Panc1 (cell line): ENCODE measurements at regions not wholly inside any gene's neighbourhood (a gene's known extent, or its start where the extent isn't known, plus 50 kb on each side); places are given as distances from the start of the nearest gene placed in this dataset.

Experiments
- ATAC-seq: fragments of 200-7000 bp; cut with Tn5 transposase; 2 replicates; pipeline ENCODE4 v1.9.1; 2020; ENCODE audit warnings: mild to moderate bottlenecking, moderate library complexity
- BruUV-seq: library from RNA; stranded (reverse); fragments of 400-500 nt; replicated peaks from 2 replicates; lab custom pipeline; 2021; lab: Mats Ljungman, UMichigan
- CTCF ChIA-PET: fragments of 300-600 bp; sonication (Branson Sonifier 250); formaldehyde crosslinking; loops from one replicate; lab custom pipeline; 2022; ENCODE audit warnings: antibody characterized with exemption; lab: Charles Lee
- POLR2A ChIA-PET: fragments of 300-600 bp; sonication (Branson Sonifier 250); formaldehyde crosslinking; loops from one replicate; lab custom pipeline; 2022; ENCODE audit warnings: antibody characterized with exemption; lab: Charles Lee
- DNase-seq: peaks from one replicate; pipeline ENCODE4 v3.0.0-alpha.2; 2010; ENCODE audit warnings: low read depth, low spot score
- H3K27ac ChIP-seq: 2 replicates; pipeline ENCODE4 v1.5.1; 2011; ENCODE audit warnings: mild to moderate bottlenecking, low read length, inconsistent platforms
- H3K27me3 ChIP-seq: fragments of 200-500 bp; sonication (Bioruptor generic); 2 replicates; pipeline ENCODE4 v1.6.0; 2014; ENCODE audit warnings: low read length, inconsistent platforms; ENCODE audit not compliant: control insufficient read depth, insufficient read depth
- H3K36me3 ChIP-seq: fragments of 200-500 bp; sonication (Bioruptor generic); 2 replicates; pipeline ENCODE4 v1.5.1; 2014; ENCODE audit warnings: inconsistent platforms, mild to moderate bottlenecking, low read length, moderate library complexity; ENCODE audit not compliant: control insufficient read depth, insufficient read depth
- H3K4me1 ChIP-seq: 2 replicates; pipeline ENCODE4 v1.5.1; 2011; ENCODE audit warnings: inconsistent platforms, mild to moderate bottlenecking, low read length, moderate library complexity; ENCODE audit not compliant: control insufficient read depth, insufficient read depth
- H3K4me3 ChIP-seq, 2 experiments: 2 replicates each; pipeline ENCODE4 v1.5.1; 2011 to 2012; ENCODE audit warnings: low read depth in 2 of 2, low read length in 2 of 2, mild to moderate bottlenecking in 2 of 2, inconsistent platforms in 1 of 2, moderate library complexity in 1 of 2
- H3K9me3 ChIP-seq: fragments of 200-500 bp; sonication (Bioruptor generic); 2 replicates; pipeline ENCODE4 v1.5.1; 2014; ENCODE audit warnings: low read depth, mild to moderate bottlenecking, inconsistent platforms, low read length, moderate library complexity; ENCODE audit not compliant: control insufficient read depth, insufficient read depth
- POLR2AphosphoS5 ChIP-seq: IDR thresholded peaks from 2 replicates; pipeline ENCODE4 v1.6.1; 2012; ENCODE audit warnings: mild to moderate bottlenecking, low read depth, low read length, moderate library complexity
- SIN3A ChIP-seq: IDR thresholded peaks from 2 replicates; pipeline ENCODE4 v1.6.1; 2012; ENCODE audit warnings: low read depth, mild to moderate bottlenecking, low read length, moderate library complexity, borderline replicate concordance; ENCODE audit not compliant: insufficient read depth
- TCF7L2 ChIP-seq: IDR thresholded peaks from 2 replicates; pipeline ENCODE4 v1.6.1; 2011; ENCODE audit warnings: mild to moderate bottlenecking, low read depth, low read length, inconsistent platforms
- in situ Hi-C: cut with HindIII; loops from 2 replicates; pipeline ENCODE4 v1.10.0; 2016; ENCODE audit warnings: low sequenced_read_pairs, low pct_unique_long_range_greater_than_20kb
- intact Hi-C: fragments of 100-400 bp; cut with micrococcal nuclease; formaldehyde crosslinking; loops from one replicate; pipeline ENCODE4 v1.10.0; 2022; ENCODE audit not compliant: unreplicated experiment
- TF ChIP-seq, protein P1 (sequence below): fragments of 450-650 bp; IDR thresholded peaks from 2 replicates; pipeline ENCODE4 v1.5.1; 2017; ENCODE audit warnings: mild to moderate bottlenecking
- TF ChIP-seq, protein P2 (sequence below), 2 experiments: IDR thresholded peaks; 2 replicates each; pipeline ENCODE4 v1.6.1; 2011 to 2012; ENCODE audit warnings: low read depth in 2 of 2, control low read depth in 1 of 2, low read length in 1 of 2, mild to moderate bottlenecking in 1 of 2, moderate library complexity in 1 of 2; ENCODE audit not compliant: insufficient read depth in 1 of 2

DNA sequence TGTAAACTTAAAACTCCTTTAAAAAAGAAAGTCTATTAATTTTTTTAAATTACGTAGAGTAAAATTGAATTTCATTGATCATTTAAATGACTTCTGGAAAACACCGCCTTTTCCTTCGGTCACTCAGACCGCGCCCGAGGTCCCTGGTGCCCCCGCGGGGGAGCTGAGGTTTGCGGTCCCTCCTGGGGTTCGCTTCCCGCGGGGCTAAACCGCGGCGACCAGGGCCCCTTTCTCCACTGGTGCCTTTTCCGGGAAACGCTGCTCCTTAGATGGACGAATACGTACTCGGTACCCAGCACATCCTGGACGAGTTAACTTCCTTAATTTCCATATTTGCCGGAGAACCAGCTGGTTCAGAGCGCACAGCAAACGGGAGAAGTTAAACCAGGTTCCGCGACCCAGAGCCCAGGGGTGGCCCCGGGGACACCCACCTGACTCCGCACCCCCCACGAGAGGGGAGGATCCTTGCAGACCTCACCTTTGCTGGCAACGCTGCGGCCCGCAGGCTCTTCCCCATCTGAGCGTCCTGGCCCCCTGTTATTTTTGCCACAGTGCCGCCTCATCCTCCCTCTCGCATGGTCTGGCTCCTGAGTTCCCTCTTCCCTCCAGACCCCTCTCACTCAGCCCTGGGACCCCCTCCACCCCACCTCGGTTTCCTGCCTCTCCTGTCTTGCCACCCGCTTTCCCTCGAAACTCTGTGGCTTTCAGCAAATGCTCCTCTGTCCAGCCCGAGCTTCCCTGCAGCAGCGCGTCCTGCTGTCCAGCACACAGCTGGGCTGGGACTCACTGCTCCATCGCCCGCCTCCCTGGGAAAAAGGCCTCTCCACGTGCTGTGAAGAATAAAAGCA, 420.0 kb upstream of the MYT1L start:
- no peak for TF ChIP-seq POLR2AphosphoS5
- TF ChIP-seq, protein P1, sequence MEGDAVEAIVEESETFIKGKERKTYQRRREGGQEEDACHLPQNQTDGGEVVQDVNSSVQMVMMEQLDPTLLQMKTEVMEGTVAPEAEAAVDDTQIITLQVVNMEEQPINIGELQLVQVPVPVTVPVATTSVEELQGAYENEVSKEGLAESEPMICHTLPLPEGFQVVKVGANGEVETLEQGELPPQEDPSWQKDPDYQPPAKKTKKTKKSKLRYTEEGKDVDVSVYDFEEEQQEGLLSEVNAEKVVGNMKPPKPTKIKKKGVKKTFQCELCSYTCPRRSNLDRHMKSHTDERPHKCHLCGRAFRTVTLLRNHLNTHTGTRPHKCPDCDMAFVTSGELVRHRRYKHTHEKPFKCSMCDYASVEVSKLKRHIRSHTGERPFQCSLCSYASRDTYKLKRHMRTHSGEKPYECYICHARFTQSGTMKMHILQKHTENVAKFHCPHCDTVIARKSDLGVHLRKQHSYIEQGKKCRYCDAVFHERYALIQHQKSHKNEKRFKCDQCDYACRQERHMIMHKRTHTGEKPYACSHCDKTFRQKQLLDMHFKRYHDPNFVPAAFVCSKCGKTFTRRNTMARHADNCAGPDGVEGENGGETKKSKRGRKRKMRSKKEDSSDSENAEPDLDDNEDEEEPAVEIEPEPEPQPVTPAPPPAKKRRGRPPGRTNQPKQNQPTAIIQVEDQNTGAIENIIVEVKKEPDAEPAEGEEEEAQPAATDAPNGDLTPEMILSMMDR = no peak
- no peak for TF ChIP-seq TCF7L2
- no peak for TF ChIP-seq SIN3A
- TF ChIP-seq, protein P2, sequence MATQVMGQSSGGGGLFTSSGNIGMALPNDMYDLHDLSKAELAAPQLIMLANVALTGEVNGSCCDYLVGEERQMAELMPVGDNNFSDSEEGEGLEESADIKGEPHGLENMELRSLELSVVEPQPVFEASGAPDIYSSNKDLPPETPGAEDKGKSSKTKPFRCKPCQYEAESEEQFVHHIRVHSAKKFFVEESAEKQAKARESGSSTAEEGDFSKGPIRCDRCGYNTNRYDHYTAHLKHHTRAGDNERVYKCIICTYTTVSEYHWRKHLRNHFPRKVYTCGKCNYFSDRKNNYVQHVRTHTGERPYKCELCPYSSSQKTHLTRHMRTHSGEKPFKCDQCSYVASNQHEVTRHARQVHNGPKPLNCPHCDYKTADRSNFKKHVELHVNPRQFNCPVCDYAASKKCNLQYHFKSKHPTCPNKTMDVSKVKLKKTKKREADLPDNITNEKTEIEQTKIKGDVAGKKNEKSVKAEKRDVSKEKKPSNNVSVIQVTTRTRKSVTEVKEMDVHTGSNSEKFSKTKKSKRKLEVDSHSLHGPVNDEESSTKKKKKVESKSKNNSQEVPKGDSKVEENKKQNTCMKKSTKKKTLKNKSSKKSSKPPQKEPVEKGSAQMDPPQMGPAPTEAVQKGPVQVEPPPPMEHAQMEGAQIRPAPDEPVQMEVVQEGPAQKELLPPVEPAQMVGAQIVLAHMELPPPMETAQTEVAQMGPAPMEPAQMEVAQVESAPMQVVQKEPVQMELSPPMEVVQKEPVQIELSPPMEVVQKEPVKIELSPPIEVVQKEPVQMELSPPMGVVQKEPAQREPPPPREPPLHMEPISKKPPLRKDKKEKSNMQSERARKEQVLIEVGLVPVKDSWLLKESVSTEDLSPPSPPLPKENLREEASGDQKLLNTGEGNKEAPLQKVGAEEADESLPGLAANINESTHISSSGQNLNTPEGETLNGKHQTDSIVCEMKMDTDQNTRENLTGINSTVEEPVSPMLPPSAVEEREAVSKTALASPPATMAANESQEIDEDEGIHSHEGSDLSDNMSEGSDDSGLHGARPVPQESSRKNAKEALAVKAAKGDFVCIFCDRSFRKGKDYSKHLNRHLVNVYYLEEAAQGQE (IDR thresholded peaks at IDR 0.05; ENCODE audit: insufficient read depth in 1 of 2, low read depth in 2 of 2, low read length in 1 of 2) = no peak
- BruUV-seq = no TSS peak
- 0 out of 2 replicates have a peak, but pooled peaks cover 2% of the 10 kb centered on the region for H3K27me3 ChIP-seq
- H3K9me3 ChIP-seq = no peaks in the 10 kb centered on the region
- H3K4me3 ChIP-seq = no peak overlapping the region
- H3K27ac ChIP-seq = no peak overlapping the region
- intact Hi-C loops = no loop called here
- no peaks in the 10 kb centered on the region for H3K4me1 ChIP-seq
- ATAC-seq (no peak), DNase-seq (no peak)
- no peaks in the 10 kb centered on the region for H3K36me3 ChIP-seq
- POLR2A ChIA-PET = no interaction called here
- in situ Hi-C loops = no loop called here
- CTCF ChIA-PET = no interaction called here

DNA sequence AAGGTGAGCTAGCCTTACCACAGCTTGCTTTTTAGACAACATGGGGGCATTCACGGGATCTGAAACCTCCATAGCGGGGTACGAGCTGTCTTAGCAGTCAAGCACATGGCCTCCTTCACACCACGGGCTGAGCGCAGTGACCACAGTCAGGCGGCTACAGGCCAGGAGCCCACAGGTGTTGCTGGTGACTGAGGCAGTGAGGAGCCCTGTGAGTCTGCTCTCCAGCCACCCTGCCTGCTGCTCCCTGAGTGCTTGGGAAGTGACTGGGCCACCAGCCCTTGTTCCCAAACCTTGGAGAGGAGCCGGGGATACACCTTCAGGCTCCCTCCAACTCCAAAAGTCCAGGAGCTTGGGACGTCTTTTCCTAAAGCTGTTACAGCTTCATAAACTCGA, 418.1 kb upstream of the MYT1L start:
- in situ Hi-C loops = no loop called here
- intact Hi-C loops = no loop called here
- no peak overlapping the region for H3K27ac ChIP-seq
- no peak for DNase-seq
- no peaks in the 10 kb centered on the region for H3K36me3 ChIP-seq
- H3K9me3 ChIP-seq = no peaks in the 10 kb centered on the region
- ChIA-PET CTCF (no interaction called here), POLR2A (no interaction called here)
- no peak overlapping the region for H3K4me3 ChIP-seq
- BruUV-seq = no TSS peak
- TF ChIP-seq, protein P2 (IDR thresholded peaks at IDR 0.05; ENCODE audit: insufficient read depth in 1 of 2, low read depth in 2 of 2, low read length in 1 of 2) = no peak
- TF ChIP-seq POLR2AphosphoS5 (no peak), TCF7L2 (no peak), SIN3A (no peak)
- TF ChIP-seq, protein P1 = no peak
- ATAC-seq = no peak
- H3K27me3 ChIP-seq = 0 out of 2 replicates have a peak, but pooled peaks cover 2% of the 10 kb centered on the region
- no peaks in the 10 kb centered on the region for H3K4me1 ChIP-seq
